NCI-H2227 (cell line): ENCODE measurements at regions not wholly inside any gene's neighbourhood (a gene's known extent, or its start where the extent isn't known, plus 50 kb on each side); places are given as distances from the start of the nearest gene placed in this dataset.
"Not testable (repeated sequence)": the region's sequence is repeated elsewhere in the genome, so short reads cannot be mapped to it uniquely, and the experiment has no call there.

ENCODE experiments used
- DNase-seq: peaks from one replicate; lab custom pipeline; 2025; ENCODE audit not compliant: unreplicated experiment; lab: John Stamatoyannopoulos, UW

GRCh38 chr4:181004056-181004455 lies 1239.1 kb upstream of the TENM3 start:
- no peak for DNase-seq

DNA sequence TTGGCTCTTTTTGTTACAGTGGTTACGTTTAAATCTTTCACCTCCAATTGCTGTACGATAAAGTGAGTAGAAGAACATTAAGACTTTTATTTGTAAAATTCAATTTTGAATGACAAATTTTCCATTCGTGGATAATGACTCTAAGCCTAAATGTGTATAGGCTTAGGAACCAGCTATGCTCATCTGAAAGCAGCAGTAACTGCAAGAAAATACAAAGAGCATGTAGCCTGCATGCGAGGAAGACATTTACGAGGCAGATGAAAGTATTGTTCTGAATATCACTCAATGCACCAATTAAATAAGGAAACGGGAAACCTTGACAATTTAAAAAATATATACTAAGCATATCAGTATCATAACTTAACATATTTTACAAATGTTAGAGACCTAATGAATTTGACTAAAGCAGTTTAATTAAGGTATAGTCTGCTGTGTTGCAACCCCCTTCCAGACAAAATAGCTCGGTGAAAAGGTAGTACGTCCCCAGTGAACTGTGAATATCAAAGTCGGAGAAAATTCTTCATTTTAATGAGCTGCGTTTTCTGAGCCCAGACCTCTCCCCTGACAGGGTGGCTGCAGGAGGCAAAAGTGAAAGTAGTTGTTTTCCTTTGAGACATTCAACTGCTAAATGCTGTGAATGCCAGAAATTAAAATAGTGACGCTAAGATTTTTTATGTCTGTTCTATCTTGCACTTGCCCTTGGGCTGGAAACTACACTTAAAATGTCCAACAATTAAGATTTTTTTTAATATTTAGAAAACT lies 1236.5 kb upstream of the TENM3 start:
- DNase-seq = no peak

DNA sequence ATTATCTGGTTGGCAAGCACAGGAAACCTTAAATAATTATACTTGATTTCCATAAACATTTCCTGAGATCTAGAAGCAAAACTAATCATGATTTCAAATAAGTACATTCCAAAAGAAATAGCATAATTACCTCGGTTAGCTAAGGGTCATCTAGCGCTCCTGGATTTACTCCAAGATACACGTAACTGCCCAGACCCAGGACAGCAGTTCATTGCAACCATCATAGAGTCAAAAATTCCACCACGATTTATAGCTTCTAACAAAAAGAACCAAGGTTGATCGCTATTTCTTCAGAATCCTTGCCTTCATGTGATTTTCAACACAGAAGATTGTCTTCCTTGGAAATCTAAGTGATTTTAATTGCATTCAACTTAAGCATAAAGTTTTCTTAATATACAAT lies 1235.5 kb upstream of the TENM3 start:
- DNase-seq = no peak

- DNase-seq = no peak
These were observed 1235.0 kb upstream of the TENM3 start for GRCh38 chr4:181008164-181008563.

- no peak for DNase-seq
These were observed 1230.0 kb upstream of the TENM3 start for GRCh38 chr4:181013162-181013561.

DNA sequence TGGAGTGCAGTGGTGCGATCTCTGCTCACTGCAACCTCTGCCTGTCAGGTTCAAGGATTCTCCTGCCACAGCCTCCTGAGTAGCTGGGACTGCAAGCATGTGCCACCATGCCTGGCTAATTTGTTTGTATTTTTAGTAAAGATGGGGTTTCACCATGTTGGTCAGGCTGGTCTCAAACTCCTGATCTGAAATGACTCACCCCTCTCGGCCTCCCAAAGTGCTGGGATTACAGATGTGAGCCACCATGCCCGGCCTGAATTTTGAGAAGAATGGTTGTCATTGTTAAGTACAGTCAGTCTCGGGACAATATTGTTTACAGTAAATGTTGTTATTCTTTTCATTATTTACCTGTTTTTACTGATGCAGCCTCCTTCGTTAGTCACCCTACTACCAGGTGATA lies 1226.2 kb upstream of the TENM3 start:
- DNase-seq = no peak

GRCh38 chr4:181018472-181018871 lies 1224.7 kb upstream of the TENM3 start:
- no peak for DNase-seq

GRCh38 chr4:181018913-181019312 lies 1224.3 kb upstream of the TENM3 start:
- DNase-seq = no peak

DNA sequence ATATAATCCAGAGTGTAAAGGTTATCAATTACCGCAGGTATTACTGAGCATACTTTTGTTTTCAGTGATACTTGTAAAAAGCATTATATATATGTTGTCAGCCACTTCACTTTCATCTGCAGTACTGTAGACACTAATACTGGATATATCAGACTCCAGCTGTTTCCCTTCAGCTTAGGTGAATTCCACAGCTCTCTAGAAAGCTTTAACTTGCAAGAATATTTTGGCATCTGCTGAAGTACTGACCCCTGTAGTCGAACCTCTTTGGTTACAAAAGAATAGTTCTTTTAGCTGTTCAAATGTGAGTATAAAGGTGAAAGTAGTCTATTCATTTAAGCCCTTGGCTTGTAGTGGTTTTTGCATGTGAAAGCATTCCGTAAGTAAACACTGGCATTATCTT lies 1222.7 kb upstream of the TENM3 start:
- DNase-seq = no peak

DNA sequence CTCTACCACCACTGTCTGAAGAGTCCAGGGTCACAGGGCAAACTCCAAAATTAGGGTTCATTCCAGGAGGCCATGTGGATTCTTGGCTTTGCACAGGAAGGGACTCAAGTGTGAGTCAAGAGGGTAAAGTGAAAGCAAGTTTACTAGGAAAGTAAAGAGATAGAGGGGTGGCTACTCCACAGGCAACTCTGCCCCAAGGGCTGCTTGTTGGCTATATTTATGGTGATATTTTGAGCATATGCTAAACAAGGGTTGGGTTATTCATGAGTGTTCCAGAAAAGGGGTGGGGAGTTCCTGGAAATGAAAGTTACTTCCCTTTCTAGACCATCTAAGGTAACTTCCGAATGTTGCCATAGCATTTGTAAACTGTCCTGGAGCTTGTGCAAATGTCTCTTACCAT lies 1222.0 kb upstream of the TENM3 start:
- DNase-seq = no peak

GRCh38 chr4:181030135-181030921 lies 1212.9 kb upstream of the TENM3 start:
- not testable (repeated sequence) for DNase-seq

DNA sequence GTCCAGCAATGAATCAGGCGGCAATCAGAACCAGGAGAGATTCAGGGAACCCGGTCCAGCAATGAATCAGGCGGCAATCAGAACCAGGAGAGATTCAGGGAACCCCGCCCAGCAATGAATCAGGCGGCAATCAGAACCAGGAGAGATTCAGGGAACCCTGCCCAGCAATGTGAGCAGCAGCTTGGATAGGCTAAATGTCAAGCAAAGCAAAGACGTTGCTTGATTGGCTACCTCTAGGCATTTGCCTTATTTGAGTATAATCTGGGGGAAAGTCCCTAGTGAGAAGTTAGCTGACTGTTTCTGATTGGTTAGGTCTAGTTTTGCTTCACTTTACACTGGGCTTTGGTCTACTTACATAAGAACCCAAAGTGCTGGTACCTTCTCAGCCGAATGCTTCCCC lies 1212.2 kb upstream of the TENM3 start:
- no peak for DNase-seq

- DNase-seq = no peak
These were observed 1199.7 kb upstream of the TENM3 start for GRCh38 chr4:181043486-181043885.

- no peak for DNase-seq
These were observed 1196.4 kb upstream of the TENM3 start for GRCh38 chr4:181046809-181047208.

DNA sequence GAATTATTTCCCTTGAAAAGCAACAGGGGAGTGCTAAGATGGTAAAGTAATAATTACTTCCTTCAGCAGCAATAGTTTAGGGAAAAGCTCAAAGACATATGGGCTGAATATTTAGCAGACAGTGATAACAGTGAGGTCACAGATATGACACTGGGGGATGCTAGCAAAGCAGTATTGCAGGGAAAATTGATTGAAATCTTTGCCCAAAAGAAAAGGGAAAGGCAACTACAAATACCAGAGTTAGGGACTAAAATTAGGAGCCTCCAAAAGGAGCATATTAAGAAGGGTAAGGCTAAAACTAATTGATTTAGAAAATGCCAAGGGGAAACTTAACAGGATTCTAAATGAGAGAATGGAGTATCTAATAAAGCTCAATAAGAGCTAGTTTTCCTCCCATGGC lies 1191.3 kb upstream of the TENM3 start:
- no peak for DNase-seq

GRCh38 chr4:181061787-181062186 lies 1181.4 kb upstream of the TENM3 start:
- no peak for DNase-seq

GRCh38 chr4:181063212-181063611 lies 1180.0 kb upstream of the TENM3 start:
- DNase-seq = no peak

DNA sequence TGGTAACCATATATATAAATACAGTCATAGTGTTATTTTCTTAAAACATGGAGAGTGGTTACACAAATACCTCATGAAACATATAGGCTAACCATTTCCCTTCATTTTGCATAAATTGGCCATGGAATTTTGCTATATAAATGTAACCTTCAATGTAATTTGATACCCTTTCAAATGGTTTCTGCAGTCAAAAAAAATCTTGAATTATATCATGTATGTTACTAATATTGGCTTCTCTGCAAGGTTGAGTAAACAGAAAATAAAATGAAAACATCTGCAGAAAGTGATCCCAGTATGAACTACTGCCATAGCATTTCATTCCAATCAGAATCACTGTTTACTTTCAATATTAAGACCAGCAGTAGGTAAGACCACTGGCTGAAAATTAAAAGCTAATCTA lies 1165.9 kb upstream of the TENM3 start:
- DNase-seq = no peak

- no peak for DNase-seq
These were observed 1165.0 kb upstream of the TENM3 start for GRCh38 chr4:181078196-181078595.

DNA sequence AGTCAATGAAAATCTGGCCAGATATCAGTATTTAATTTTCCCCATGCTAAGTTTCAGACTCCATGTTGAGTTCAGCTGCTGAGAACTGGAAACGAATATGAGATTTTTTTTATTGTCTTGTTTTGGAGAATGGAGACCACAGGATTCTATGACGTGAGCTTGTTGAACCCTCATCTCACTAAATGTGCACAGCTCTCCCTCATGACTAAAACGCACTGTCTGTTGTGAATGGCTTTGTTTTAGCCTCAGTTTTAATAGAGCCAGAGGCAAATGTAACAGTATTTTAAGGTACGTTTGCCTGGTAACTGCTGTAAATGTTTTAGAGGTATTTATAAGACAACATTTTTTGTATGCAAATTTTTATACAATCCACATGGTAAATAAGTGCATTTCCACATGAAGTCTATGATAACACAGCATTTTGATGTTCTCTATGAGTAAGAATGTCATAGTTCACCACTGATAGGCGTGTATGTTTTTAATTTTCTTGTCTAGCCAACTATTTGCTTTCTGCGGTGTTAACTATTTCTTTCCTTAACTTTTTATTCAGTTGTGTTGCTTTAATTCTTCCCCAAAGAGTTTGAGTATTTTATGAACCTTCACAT lies 1159.3 kb upstream of the TENM3 start:
- no peak for DNase-seq

GRCh38 chr4:181085557-181085956 lies 1157.6 kb upstream of the TENM3 start:
- DNase-seq = no peak

DNA sequence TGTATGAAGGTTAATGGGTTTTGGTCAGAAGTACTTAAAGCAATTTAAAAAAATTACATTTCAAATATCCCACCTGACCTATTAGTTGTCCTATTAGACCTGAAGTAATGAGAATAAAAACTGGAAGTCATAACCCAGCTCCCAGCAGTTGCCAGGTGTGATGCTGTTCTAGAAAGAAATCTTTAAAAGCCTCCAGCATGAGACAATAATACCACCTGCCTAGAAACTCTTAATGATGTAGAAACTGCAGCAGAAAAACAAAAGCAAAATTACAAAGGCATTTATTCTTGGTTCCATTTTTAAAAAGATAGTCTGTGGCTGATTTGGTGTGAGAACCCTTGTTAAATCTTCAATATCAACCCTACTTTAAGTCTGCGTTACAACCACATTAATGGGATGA lies 1137.7 kb upstream of the TENM3 start:
- DNase-seq = no peak
